GM21717 (cell line): ENCODE measurements at regions not wholly inside any gene's neighbourhood (a gene's known extent, or its start where the extent isn't known, plus 50 kb on each side); places are given as distances from the start of the nearest gene placed in this dataset.

Experiments
- ATAC-seq: cut with Tn5 transposase; IDR thresholded peaks from one replicate; pipeline ENCODE4 v1.9.1; 2021; ENCODE audit warnings: mild to moderate bottlenecking, moderate library complexity; ENCODE audit not compliant: unreplicated experiment

DNA sequence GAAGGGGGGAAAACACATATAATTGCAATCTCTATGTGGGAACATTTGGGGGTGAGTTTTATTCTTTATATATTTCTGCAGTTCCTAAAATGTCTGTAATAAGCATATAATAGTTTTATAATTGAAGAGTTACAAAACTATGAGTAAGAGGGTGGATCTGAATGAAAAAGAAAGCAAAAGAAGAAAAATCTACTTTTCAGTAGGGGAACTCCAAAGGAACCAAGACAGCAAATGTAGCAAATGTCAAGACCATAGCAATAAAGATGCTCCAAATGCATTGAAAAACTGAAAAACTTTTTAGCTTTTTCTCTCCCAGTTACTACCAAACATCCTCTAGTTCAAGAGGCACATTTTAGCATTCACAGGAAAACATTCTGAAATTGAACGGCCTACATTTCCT lies 434.8 kb downstream of the LMO4 start:
- no peak for ATAC-seq

DNA sequence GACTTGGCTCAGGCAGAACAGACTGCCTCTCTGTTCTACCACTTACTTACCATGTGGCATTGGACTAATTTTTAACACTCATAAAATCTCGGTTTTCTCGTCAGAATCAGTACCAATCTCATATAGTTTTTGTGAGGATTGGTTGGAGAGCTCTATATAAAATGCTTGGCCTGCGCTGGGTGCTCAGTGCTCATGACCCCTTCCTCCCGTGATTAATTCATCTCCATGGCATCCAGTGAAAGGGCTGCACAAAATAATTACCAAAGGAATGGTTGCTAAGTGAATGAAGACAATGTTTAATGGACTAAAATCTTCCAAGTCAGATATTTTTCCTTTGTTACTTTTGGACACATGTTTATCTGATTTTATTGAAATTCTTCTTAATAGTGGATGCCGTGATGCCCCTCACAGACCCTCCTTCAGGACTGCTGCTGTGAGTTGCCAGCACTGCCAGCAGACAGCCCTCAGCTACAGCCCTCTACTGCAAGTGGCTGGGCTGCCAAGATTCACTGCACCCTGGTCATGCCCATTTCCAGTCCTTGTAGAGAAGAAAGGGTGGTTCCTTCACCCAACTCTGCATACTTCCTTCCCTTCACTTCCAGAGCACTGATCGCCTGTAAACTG lies 436.5 kb downstream of the LMO4 start:
- no peak for ATAC-seq

DNA sequence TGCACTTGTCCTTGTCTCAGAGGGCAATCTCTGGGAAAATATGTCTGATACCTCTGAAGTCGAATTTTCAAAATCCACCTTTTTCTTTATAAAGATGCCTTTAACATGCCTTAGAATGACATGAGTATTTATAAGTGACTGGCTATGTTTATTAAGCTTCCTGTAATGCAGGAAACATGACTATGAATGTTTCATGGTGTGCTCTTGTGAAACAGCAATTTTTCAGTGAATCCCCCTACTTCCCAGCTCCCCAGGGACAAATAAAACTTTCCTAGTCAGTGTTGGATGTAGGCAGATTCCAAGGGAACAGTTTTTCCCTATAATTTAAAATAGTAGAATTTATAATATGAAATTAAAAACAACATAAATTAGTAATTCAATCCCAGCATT lies 437.0 kb downstream of the LMO4 start:
- no peak for ATAC-seq

DNA sequence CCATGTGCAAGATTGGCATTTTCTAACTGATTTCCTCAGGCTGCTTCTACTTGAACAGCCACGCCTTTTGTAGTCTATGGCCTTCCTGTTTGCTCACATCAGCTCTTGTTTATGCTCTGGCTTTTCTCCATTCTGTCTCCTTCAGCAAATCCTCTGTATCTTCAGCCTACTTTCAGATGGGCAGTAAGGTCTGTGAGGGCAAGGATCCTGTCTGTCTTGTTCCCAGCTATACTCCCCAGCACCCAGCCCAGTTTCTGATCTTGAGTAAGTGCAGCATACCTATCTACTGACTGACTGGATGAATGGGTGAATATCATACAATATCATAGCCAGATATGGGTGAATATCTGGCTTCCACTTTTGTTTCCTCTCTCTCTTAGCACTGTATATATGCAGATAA lies 438.1 kb downstream of the LMO4 start:
- no peak for ATAC-seq

DNA sequence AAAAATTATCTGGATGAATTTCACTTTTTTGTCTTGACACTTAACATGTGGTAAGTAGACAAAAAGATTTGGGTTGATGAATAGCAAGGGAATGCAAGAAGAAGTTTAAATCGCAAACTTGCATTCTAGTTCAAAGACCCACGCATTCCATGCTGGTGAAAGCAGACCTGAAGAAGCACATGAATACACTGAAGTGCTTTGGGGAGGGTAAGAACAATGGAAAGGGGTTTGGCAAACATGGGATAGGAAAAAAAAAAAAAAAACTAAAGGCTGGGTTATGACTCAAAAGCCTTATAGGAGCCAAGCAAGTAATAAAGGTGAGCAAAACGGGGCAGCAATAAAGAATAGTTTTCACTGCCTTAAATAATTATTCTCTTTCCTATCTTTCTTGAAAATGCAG lies 450.2 kb downstream of the LMO4 start:
- ATAC-seq: no peak

DNA sequence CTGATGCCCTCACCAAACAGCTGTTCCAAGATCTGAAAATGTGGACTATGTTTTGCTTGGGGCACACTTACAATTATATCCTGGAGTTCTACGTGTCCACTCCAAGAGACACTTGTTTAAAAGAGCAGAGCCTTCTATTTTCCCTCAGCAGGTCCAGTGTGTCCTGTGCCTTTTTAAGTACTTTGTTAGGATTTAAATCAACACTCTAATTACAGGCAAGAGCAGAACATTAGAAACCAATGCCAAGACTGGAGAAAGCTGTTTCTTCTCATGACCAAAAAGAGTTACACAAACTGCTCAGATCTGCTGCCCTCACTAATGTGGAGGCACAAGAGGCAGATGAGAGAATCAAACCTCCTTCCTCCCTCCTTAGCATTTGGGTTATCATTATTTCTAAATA lies 452.9 kb downstream of the LMO4 start:
- ATAC-seq: no peak

DNA sequence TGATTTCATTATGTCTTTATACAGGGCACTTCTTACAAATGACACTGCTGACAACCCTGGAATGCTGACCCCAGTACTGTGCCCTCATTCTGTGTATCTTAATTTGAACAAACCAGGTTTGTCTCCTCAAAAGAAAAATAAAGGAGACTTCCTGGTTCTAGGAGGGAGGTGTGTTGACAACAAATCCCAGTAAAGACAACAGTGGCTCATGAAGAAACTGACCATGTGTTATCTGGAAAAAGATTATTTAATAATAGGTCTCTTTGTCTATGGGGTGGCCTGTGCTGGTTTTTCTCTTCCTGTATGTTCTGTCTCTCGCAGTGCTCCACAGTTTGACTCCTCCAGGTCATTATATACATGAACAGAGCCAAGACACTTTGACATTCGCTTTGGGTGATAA lies 454.6 kb downstream of the LMO4 start:
- ATAC-seq: no peak

DNA sequence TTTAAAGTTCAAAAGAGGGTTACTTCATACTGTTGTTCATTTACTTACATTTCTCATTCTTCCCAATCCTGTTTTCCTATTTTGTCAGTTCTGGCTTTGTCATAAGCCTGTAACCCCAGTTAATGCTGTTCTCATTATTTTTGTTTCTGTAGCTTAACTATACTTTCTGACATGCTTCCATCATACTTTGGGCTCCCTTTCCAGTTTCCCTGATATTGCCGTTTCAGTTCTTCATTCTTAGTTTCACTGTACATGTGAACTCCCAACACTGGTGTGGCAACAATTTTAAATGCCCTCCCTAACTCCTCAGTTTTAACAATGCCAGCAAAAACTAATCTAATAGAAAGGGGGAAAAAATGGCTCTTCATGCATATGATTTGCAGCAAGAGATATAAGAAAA lies 456.7 kb downstream of the LMO4 start:
- no peak for ATAC-seq

DNA sequence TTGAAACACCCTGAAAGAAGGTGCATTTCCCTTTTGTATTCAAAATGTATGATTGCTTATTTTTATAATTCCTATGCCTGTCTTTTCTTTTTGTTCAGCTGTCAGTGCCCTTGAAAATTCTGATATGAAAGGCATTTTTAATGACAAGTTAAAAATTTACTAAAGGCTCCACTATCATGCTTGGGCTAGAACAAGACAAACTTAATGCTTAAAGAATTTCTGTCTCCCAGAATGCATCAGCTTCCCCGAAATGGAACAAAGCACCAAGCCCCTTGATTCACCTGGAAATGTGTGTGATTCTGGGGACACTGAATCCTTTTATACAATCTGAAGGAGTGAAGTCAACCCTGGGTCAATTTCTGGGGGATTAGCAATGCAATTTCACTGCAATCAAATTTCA lies 457.5 kb downstream of the LMO4 start:
- ATAC-seq: no peak

DNA sequence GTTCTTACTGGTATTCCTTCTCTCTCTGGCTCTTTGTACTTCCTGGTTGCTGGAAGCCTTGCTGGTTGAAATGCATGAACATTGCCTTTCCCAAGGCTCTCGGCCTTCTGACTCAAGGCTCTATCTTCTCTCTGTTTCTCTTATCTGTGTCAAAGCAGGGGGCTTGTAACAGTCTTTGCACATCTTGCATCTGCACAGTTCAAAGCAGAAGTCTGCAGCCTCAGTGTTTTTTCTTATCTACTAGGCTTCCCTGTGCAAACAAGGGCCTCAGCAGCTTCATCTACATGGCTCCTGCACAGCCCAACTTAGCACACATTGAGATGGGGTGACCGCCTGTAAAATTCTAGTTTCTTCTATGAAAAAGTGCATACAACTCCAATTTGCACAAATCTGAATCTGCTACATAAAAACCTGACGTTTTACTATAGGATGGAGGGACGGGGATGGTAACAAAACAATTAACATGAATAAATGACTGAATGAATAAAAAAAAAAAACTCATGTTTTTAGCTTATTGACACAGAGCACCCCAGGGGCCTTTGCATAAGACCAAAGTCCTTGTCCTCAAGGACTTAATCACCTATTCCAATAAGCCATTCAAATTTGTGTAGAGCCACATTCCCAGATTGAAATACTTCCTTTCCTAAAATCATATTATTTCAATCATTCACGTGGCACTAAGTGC lies 458.3 kb downstream of the LMO4 start:
- ATAC-seq: no peak

DNA sequence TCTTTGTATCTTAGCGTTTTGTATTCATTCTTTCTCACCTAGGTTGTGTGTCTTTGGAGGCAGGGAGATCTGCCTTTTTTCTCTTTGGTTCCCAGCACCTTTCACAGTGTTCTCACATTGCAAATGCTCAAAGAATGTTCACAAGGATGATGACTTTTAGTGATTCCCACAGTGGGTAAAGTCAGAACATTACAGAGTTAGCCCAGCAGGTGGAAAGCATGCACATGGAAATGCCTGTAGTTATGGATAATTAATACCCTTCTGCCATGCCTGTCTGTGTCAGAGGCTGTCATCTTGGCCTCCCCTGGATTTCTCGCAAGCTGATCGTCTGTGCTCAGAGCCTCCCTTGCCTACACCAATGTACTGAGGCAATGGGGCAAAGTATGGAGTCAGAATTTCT lies 458.9 kb downstream of the LMO4 start:
- no peak for ATAC-seq

DNA sequence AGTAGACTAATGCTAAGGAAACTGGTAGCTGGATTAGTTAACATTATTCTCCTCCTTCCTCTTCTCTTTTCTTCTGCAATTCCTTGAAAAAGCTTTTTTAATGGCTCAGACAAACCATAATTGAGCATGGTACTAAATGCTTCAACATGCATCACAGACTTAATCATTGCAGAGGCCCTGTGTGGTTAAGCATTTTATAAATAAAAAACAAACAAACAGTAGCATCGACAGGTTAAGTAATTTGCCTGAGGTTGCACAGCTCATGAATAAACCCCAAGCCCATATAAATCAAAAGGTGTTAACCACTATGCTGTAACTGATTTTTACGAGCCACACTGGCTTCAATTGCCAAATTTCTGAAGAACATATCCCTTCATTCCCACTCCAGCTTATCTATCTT lies 462.1 kb downstream of the LMO4 start:
- no peak for ATAC-seq

DNA sequence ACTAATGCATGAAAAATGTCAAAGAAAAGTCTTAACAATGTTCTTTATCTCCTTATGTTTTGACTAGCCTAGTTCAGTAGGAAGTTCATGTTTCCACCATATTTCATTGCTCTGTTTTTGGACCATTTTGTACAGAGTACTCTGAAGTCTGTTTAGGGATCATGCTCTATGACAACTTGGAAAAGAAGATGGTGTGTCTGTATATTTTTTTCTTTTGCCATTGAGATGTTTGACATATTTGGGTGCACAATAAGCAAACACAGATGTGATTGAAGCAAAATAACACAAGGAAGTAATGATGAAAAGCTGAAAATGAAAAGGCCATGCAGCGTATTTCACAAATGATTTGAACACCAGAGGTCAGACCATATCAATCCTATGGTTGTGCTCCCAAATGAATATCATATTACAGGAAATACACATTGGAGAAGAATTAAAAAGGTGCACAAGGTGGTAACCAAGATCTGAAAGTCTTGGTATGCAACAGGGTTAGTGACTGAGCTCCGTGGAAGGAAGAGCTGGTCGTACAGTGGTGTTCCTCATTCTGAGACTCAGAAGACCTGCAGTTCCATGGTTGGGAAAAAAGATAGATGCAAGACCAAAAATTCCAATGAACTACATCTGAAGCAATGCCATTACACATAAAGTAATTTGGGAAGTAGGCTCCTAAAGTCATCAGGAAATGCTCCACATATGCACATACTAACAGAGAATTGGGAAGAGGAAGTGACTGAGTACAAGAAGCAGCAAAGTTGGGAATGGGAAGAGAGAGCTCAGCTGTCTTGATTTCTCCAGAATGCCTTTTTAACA lies 463.5 kb downstream of the LMO4 start:
- no peak for ATAC-seq

DNA sequence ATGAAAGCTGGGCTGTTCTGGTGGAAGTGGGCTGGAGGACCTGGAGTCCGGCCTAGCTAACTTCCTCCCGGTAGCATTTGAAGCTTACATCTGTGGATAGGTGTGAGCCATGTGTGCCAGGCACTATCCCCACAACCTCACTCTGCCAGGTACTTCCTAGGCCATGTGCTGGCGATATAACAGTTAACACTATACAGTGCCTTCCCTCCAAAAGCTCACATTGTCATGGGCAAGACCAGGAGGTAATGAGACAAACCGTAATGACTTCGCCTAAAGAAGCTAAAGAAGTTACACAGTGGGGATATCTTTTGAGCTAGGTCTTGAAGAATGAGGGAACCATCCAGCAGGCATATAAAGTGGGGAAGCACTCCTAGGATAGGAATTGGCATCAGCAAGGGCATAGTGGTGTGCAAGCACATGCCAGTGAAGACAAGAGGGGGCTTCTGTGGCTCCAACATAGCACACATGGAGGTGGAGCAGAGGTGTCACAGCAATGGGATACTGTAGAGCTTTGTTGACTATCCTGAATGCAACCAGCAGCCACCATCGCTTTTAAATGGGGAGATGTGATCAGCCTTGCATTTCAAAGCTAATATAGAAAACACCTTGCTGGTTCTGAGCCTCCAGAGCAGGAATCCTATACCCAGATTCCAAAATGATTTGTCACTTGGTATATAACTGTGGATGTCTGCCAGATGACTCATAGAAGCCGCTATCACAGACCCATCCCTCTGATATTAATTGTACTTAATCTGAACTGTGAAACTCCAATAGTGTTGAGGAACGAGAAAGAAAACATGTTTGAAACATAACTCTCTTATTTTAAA lies 466.3 kb downstream of the LMO4 start:
- ATAC-seq: no peak

DNA sequence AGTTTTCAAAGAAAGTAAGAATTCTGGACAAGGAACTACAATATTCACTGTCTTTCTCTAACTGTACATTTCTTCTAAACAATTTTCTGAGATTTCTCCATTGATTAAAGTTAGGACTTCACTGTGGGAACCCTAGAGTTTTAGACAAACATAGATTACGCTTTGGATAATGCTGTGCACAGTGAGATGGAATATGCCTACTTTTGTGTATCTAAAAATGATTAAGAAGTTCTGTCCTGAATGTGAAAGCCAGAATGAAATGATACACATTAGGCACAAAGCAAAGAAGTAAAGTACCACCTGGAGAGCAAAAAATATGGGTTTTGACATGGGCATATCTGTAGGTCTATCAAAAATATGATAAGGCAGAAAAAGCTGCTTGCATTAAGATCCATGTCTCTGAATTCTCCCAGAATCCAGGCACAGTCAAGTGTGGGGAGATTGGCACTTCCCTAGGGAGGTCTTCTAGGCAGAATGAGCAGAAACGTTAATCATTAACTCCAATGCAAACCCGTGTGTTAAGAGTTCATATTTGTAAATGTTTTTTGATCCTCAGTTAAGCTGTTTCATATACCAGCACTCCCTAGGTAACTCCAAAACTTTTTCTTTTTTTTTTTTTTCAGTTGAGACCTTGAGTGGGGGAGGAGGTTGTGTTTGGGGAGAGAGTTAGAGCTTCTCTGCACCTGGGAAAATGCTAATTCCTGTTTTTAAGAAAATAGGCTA lies 467.1 kb downstream of the LMO4 start:
- ATAC-seq: no peak

DNA sequence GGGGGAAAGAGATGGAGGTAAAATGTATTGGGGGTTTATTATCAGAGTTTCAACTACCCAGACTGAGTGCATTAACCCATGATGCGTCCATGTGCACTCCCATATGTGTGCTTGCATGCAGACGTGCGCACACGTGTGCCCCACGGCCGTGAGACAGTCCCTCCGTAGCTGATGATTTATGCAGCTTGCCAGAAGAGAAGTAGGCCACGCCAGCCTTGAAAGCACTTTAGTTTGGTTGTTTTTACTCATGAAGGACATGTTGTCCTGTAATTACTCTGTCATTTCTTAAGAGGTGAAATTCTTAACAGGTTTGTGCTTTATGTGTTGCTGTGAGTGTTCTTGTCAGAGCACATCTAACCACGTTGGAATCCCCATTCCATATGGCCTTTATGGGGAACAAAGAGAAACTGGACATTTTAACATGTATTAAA lies 467.8 kb downstream of the LMO4 start:
- ATAC-seq: no peak

DNA sequence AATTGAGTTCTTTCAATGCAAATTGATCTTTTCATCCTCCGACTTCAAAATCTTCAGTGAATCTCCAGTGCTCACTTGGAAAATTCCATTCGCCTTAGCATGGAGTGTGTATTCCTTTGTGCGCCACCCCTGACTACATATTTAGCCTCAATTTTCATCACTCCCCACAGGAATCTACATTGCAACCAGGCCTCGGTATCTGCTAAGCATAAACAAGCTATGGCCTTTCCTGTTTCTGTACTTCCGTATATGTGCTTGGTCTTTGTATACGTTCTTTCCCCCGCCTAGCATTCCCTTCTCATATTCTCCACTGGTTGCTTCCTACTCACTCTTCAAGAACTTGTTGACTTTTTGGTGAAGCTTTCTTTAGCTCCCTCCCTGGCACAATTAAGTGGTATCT lies 470.8 kb downstream of the LMO4 start:
- ATAC-seq: no peak

DNA sequence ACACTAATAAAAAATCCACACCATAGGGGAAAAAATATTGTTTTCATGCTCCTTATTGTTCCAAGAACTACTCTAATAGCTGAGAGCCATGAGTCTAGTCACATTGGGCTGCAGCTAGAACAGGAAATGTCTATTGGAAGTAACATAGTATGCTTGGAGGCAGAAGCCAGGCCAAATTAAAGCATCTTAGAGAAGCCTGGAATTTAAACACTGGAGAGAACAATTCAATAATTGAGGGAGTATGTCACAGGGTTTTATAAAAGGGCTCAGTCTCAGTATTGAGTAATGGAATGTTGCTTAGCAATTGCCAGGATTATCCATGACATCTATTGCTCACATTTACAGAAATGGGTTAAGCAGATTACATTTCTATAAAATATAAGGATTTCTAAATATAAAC lies 471.3 kb downstream of the LMO4 start:
- no peak for ATAC-seq

DNA sequence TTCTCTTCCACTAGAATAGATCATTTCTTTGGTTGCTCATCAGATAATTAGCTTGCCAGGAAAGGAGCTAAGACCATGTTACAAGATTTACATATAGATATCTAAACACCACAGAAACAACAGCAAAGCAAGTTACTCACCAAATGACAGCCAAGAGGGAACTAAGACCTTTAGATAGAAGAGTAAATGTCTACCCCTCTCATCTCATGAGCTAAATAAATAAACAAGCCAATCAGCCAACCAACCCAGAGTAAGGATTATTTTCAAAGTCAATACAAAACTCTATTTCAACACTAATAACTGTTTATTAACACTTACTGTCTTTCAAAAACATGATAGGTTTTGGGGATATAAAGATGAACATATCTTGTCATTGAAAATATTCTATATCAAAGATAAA lies 474.7 kb downstream of the LMO4 start:
- no peak for ATAC-seq

DNA sequence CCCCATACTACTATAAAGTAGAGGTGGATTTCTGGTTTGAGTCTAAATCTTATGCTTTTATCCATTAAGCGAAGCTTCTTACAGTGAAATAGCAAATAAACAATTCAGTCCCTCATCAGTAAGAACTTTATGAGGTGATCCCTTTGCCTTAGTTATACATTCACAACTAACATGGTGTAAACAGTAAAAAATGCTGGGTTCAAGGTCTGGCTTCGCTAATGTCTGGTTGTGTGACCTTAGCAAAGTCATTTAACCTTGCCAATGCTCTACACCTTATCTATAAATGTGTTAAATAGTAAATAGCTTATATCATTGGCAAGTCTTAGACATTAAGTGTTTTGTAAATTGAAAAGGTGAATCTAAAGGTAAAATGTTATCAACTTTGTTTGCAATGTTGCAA lies 475.4 kb downstream of the LMO4 start:
- no peak for ATAC-seq
